HCT116 (cell line): ENCODE measurements at regions not wholly inside any gene's neighbourhood (a gene's known extent, or its start where the extent isn't known, plus 50 kb on each side); places are given as distances from the start of the nearest gene placed in this dataset.

Experiments used
- ATAC-seq: fragments of 200-7000 bp; cut with Tn5 transposase; 2 replicates; pipeline ENCODE4 v1.9.1; 2020; ENCODE audit warnings: mild to moderate bottlenecking, moderate library complexity
- BruUV-seq: library from RNA; stranded (reverse); fragments of 400-500 nt; replicated peaks from 2 replicates; lab custom pipeline; 2021; lab: Mats Ljungman, UMichigan
- CTCF ChIA-PET: fragments of 300-600 bp; sonication (Branson Sonifier 250); formaldehyde crosslinking; loops from one replicate; lab custom pipeline; 2021; ENCODE audit warnings: antibody characterized with exemption; lab: Charles Lee
- POLR2A ChIA-PET: fragments of 300-600, 350-600 bp; sonication (Branson Sonifier 250); formaldehyde crosslinking; loops from one replicate; lab custom pipeline; 2021; ENCODE audit warnings: antibody characterized with exemption; lab: Charles Lee
- RAD21 ChIA-PET, 2 experiments: fragments of 300-600 bp; sonication (Branson Sonifier 250); formaldehyde crosslinking; loops; one replicate each; lab custom pipeline; 2023; ENCODE audit warnings: low total read pairs in 2 of 2; ENCODE audit not compliant: uncharacterized antibody in 2 of 2, unreplicated experiment in 2 of 2, low non-redundant PET in 1 of 2; lab: Charles Lee
- DNase-seq: peaks from one replicate; pipeline ENCODE4 v3.0.0-alpha.2; 2010; ENCODE audit warnings: low read depth, low spot score
- H2AFZ ChIP-seq: fragments of 200-600 bp; shearing (Covaris generic), sonication (generic); 2 replicates; pipeline ENCODE4 v1.6.1; 2017; ENCODE audit warnings: low read depth, mixed run types, mixed read lengths, antibody characterized with exemption, low read length; ENCODE audit not compliant: poor library complexity, severe bottlenecking
- H3K27ac ChIP-seq: 2 replicates; pipeline ENCODE4 v1.5.1; 2012; ENCODE audit warnings: low read depth, low read length
- H3K27me3 ChIP-seq: fragments of 200-600 bp; sonication (generic); 2 replicates; pipeline ENCODE4 v1.6.1; 2016; ENCODE audit warnings: mixed run types, low read length, mixed read lengths; ENCODE audit not compliant: insufficient read depth
- H3K36me3 ChIP-seq, 2 experiments: fragments of 200-500 bp in 1 of 2; fragments of 200-600 bp in 1 of 2; sonication (Bioruptor generic) in 1 of 2; sonication (generic) in 1 of 2; 2 replicates each; pipeline versions ENCODE4 v1.5.1 to v1.6.1; 2014 to 2016; ENCODE audit warnings: low read length in 2 of 2, inconsistent platforms in 1 of 2, mixed read lengths in 1 of 2, mixed run types in 1 of 2; ENCODE audit not compliant: insufficient read depth in 2 of 2, control insufficient read depth in 1 of 2
- H3K4me1 ChIP-seq, 2 experiments: fragments of 200-600 bp in 1 of 2; sonication (generic) in 1 of 2; 2 replicates each; pipeline versions ENCODE4 v1.5.1 to v1.6.1; 2012 to 2017; ENCODE audit warnings: low read length in 2 of 2, inconsistent platforms in 1 of 2, mild to moderate bottlenecking in 1 of 2, mixed read lengths in 1 of 2, mixed run types in 1 of 2, moderate library complexity in 1 of 2; ENCODE audit not compliant: insufficient read depth in 2 of 2, control insufficient read depth in 1 of 2
- H3K4me2 ChIP-seq: fragments of 200-600 bp; sonication (generic); 2 replicates; pipeline ENCODE4 v1.6.1; 2017; ENCODE audit warnings: mixed run types, low read length, mixed read lengths
- H3K4me3 ChIP-seq, 2 experiments: fragments of 200-600 bp in 1 of 2; sonication (generic) in 1 of 2; replicated peaks in 1 of 2; 2 replicates each; pipeline ENCODE4 v1.5.1; 2011 to 2016; ENCODE audit warnings: low read length in 2 of 2, control low read depth in 1 of 2, low read depth in 1 of 2, mild to moderate bottlenecking in 1 of 2, mixed read lengths in 1 of 2, mixed run types in 1 of 2
- H3K79me2 ChIP-seq: fragments of 200-600 bp; sonication (generic); 2 replicates; pipeline ENCODE4 v1.6.1; 2017; ENCODE audit warnings: mild to moderate bottlenecking, mixed run types, low read length, moderate library complexity, mixed read lengths; ENCODE audit not compliant: insufficient read depth
- H3K9ac ChIP-seq: fragments of 200-600 bp; sonication (generic); 2 replicates; pipeline ENCODE4 v1.6.1; 2016; ENCODE audit warnings: low read length, mixed read lengths
- H3K9me2 ChIP-seq: fragments of 200-600 bp; sonication (generic), shearing (Covaris generic); 2 replicates; pipeline ENCODE4 v1.6.1; 2017; ENCODE audit warnings: mixed run types, mild to moderate bottlenecking, moderate library complexity; ENCODE audit not compliant: insufficient read depth
- H3K9me3 ChIP-seq, 2 experiments: fragments of 200-500 bp in 1 of 2; fragments of 200-600 bp in 1 of 2; sonication (Bioruptor generic) in 1 of 2; sonication (generic) in 1 of 2; 2 replicates each; pipeline ENCODE4 v1.6.1; 2014 to 2017; ENCODE audit warnings: low read length in 2 of 2, mixed read lengths in 2 of 2, inconsistent platforms in 1 of 2, low read depth in 1 of 2, mild to moderate bottlenecking in 1 of 2, mixed run types in 1 of 2, moderate library complexity in 1 of 2; ENCODE audit not compliant: control insufficient read depth in 1 of 2, insufficient read depth in 1 of 2
- H4K20me1 ChIP-seq: fragments of 200-600 bp; sonication (generic), shearing (Covaris generic); 2 replicates; pipeline ENCODE4 v1.6.1; 2017; ENCODE audit warnings: mixed run types, mild to moderate bottlenecking, moderate library complexity; ENCODE audit not compliant: insufficient read depth
- CBX3 ChIP-seq: IDR thresholded peaks from 2 replicates; pipeline ENCODE4 v1.6.1; 2012; ENCODE audit warnings: low read depth
- CEBPB ChIP-seq: IDR thresholded peaks from 2 replicates; pipeline ENCODE4 v1.6.1; 2012; ENCODE audit warnings: low read depth
- EGR1 ChIP-seq: IDR thresholded peaks from 2 replicates; pipeline ENCODE4 v1.6.1; 2012; ENCODE audit warnings: low read depth
- EZH2phosphoT487 ChIP-seq: fragments of 200-600 bp; IDR thresholded peaks from 2 replicates; pipeline ENCODE4 v1.6.1; 2018; ENCODE audit warnings: antibody characterized with exemption, borderline replicate concordance
- FOSL1 ChIP-seq: IDR thresholded peaks from 2 replicates; pipeline ENCODE4 v1.6.1; 2012; ENCODE audit warnings: low read depth
- JUND ChIP-seq: IDR thresholded peaks from 2 replicates; pipeline ENCODE4 v1.6.1; 2012
- POLR2AphosphoS5 ChIP-seq: IDR thresholded peaks from 2 replicates; pipeline ENCODE4 v1.6.1; 2011; ENCODE audit warnings: mild to moderate bottlenecking, low read depth, low read length, moderate library complexity
- SRF ChIP-seq: IDR thresholded peaks from 2 replicates; pipeline ENCODE4 v1.6.1; 2012; ENCODE audit warnings: low read depth
- TCF7L2 ChIP-seq: IDR thresholded peaks from 2 replicates; pipeline ENCODE4 v1.7.0; 2011; ENCODE audit warnings: borderline replicate concordance, inconsistent platforms; ENCODE audit not compliant: insufficient read depth, insufficient read length; ENCODE audit errors: extremely low read depth
- YY1 ChIP-seq: IDR thresholded peaks from 2 replicates; pipeline ENCODE4 v1.6.1; 2011; ENCODE audit warnings: low read length, low read depth, moderate library complexity, mild to moderate bottlenecking; ENCODE audit not compliant: insufficient replicate concordance; ENCODE audit errors: extremely low read depth
- ZFX ChIP-seq: fragments of 450-650 bp; IDR thresholded peaks from 2 replicates; pipeline ENCODE4 v1.6.1; 2017
- intact Hi-C: fragments of 100-400 bp; cut with micrococcal nuclease; formaldehyde crosslinking; loops from 2 replicates; pipeline ENCODE4 v1.10.0; 2022
- TF ChIP-seq, protein P1 (sequence below): IDR thresholded peaks from 2 replicates; pipeline ENCODE4 v1.6.1; 2012
- TF ChIP-seq, protein P2 (sequence below), 3 experiments: fragments of 200-600 bp in 1 of 3; sonication (generic) in 1 of 3; IDR thresholded peaks in 2 of 3; conservative IDR thresholded peaks in 1 of 3; 2 replicates each; pipeline ENCODE4 v1.5.1; 2012 to 2017; ENCODE audit warnings: low read depth in 2 of 3, low read length in 2 of 3, antibody characterized with exemption in 1 of 3, borderline replicate concordance in 1 of 3, control low read depth in 1 of 3, mild to moderate bottlenecking in 1 of 3, mixed read lengths in 1 of 3, mixed run types in 1 of 3, moderate library complexity in 1 of 3; ENCODE audit not compliant: insufficient read depth in 1 of 3

DNA sequence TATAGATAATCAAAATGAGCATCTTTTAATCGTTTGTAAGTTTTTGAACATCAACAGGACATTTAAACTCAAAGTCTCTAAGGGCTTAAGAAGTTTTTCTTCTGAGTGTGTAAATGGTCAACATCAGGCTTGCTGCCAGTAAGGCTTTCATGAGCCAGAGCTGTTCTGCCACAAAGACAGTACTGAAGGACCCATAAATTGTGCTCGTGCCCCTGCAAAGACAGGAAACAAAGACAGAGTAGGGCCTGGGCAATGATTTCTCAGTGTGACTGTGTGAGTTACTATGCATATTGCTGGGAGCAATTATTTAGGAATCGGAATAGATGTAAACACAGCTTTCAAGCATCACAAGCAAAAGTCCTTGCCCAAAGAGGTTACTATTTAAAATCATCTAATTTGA lies 300.0 kb downstream of the IDS start:
- Histone ChIP-seq H2AFZ (no peak overlapping the region), H3K79me2 (no peaks in the 10 kb centered on the region), H3K36me3 (no peaks in the 10 kb centered on the region), H4K20me1 (no peaks in the 10 kb centered on the region), H3K4me3 (no peak overlapping the region), H3K9ac (no peak overlapping the region), H3K27me3 (no peaks in the 10 kb centered on the region), H3K9me2 (no peaks in the 10 kb centered on the region), H3K9me3 (no peaks in the 10 kb centered on the region), H3K4me2 (no peak overlapping the region), H3K4me1 (no peaks in the 10 kb centered on the region), H3K27ac (no peak overlapping the region)
- TF ChIP-seq CEBPB (no peak), EGR1 (no peak), TCF7L2 (no peak), ZFX (no peak)
- no peak for ATAC-seq
- CTCF ChIA-PET: no interaction called here
- DNase-seq: no peak
- POLR2A ChIA-PET: no interaction called here
- RAD21 ChIA-PET: no interaction called here
- intact Hi-C loops: no loop called here
- BruUV-seq: no TSS peak

DNA sequence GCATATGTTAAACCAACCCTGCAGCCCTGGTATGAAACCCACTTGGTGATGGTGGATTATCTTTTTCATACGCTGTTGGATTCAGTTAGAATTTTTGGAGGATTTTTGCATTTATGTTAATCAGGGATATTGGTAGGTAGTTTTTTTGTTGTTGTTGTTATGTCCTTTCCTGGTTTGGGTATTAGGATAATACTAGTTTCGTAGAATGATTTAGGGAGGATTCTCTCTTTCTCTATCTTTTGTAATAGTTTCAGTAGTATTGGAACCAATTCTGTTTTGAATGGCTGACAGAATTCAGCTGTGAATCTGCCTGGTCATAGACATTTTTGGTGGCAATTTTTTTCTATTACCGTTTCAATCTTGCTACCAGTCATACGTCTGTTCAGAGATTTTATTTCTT lies 305.4 kb downstream of the IDS start:
- DNase-seq: no peak
- Histone ChIP-seq H3K4me2 (no peak overlapping the region), H3K4me3 (no peak overlapping the region), H3K9me2 (no peaks in the 10 kb centered on the region), H3K27ac (no peak overlapping the region), H3K4me1 (no peaks in the 10 kb centered on the region), H2AFZ (no peak overlapping the region), H3K27me3 (no peaks in the 10 kb centered on the region), H4K20me1 (no peaks in the 10 kb centered on the region), H3K9ac (no peak overlapping the region), H3K79me2 (no peaks in the 10 kb centered on the region), H3K9me3 (no peaks in the 10 kb centered on the region), H3K36me3 (no peaks in the 10 kb centered on the region)
- ATAC-seq: no peak
- no TSS peak for BruUV-seq
- POLR2A ChIA-PET: no interaction called here
- intact Hi-C loops: no loop called here
- TF ChIP-seq EZH2phosphoT487: no peak
- TF ChIP-seq CBX3: no peak
- TF ChIP-seq FOSL1: no peak
- no peak for TF ChIP-seq JUND
- no peak for TF ChIP-seq CEBPB
- no peak for TF ChIP-seq SRF
- TF ChIP-seq, protein P1, sequence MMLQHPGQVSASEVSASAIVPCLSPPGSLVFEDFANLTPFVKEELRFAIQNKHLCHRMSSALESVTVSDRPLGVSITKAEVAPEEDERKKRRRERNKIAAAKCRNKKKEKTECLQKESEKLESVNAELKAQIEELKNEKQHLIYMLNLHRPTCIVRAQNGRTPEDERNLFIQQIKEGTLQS: no peak
- no peak for TF ChIP-seq YY1
- TF ChIP-seq, protein P2, sequence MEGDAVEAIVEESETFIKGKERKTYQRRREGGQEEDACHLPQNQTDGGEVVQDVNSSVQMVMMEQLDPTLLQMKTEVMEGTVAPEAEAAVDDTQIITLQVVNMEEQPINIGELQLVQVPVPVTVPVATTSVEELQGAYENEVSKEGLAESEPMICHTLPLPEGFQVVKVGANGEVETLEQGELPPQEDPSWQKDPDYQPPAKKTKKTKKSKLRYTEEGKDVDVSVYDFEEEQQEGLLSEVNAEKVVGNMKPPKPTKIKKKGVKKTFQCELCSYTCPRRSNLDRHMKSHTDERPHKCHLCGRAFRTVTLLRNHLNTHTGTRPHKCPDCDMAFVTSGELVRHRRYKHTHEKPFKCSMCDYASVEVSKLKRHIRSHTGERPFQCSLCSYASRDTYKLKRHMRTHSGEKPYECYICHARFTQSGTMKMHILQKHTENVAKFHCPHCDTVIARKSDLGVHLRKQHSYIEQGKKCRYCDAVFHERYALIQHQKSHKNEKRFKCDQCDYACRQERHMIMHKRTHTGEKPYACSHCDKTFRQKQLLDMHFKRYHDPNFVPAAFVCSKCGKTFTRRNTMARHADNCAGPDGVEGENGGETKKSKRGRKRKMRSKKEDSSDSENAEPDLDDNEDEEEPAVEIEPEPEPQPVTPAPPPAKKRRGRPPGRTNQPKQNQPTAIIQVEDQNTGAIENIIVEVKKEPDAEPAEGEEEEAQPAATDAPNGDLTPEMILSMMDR (IDR thresholded peaks at IDR 0.05 in 2 of 3, conservative IDR thresholded peaks at IDR 0.05 in 1 of 3; ENCODE audit: borderline replicate concordance in 1 of 3, insufficient read depth in 1 of 3, low read depth in 2 of 3, low read length in 2 of 3): no peak
- no peak for TF ChIP-seq EGR1
- no peak for TF ChIP-seq POLR2AphosphoS5
- no peak for TF ChIP-seq TCF7L2
- CTCF ChIA-PET: no interaction called here
- RAD21 ChIA-PET: no interaction called here
